ENCODE measurements at regions not wholly inside any gene's neighbourhood (a gene's known extent, or its start where the extent isn't known, plus 50 kb on each side); places are given as distances from the start of the nearest gene placed in this dataset.

DNA sequence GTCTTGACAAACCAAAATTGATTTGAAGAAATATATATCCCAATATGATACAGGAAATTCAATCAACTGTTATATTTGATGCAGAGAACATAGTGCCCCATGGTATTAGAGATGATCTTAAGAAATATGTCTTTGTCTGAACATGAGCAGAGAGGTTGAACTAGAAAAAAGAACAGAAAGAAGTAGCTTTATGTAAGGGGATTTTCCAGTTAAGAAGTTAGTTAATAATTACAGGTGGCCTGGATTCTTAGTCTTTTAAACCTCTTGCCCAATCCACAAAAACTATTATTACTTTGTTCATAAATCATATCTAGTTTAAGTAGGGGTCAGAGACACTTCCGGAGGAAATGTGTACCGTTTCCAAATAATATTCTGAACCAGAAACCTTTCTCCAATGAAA, 1186.7 kb upstream of the EPHA6 start:
- Histone ChIP-seq H3K36me3 (ENCODE audit: insufficient read depth, low read length) (no peaks in the 10 kb centered on the region), H3K9ac (ENCODE audit: low read depth, low read length) (no peak overlapping the region), H3K9me3 (ENCODE audit: insufficient read depth, low read length, severe bottlenecking) (no peaks in the 10 kb centered on the region), H3K4me3 (ENCODE audit: low read depth in 1 of 2, low read length in 2 of 2) (no peak overlapping the region), H4K20me1 (ENCODE audit: insufficient read depth, low read length) (no peaks in the 10 kb centered on the region), H3K79me2 (ENCODE audit: insufficient read depth, low read length) (no peaks in the 10 kb centered on the region), H3K4me2 (ENCODE audit: insufficient read depth, low read length) (no peak overlapping the region), H3K27me3 (ENCODE audit: insufficient read depth, low read length, poor library complexity) (no peaks in the 10 kb centered on the region), H2AFZ (ENCODE audit: low read depth, low read length) (no peak overlapping the region), H3K27ac (ENCODE audit: low read length) (no peak overlapping the region), H3K4me1 (ENCODE audit: insufficient read depth, low read length) (no peaks in the 10 kb centered on the region)
- TF ChIP-seq EZH2 (IDR thresholded peaks at IDR 0.05; ENCODE audit: borderline replicate concordance, low read depth, low read length, severe bottlenecking): no peak
- TF ChIP-seq, protein P1, sequence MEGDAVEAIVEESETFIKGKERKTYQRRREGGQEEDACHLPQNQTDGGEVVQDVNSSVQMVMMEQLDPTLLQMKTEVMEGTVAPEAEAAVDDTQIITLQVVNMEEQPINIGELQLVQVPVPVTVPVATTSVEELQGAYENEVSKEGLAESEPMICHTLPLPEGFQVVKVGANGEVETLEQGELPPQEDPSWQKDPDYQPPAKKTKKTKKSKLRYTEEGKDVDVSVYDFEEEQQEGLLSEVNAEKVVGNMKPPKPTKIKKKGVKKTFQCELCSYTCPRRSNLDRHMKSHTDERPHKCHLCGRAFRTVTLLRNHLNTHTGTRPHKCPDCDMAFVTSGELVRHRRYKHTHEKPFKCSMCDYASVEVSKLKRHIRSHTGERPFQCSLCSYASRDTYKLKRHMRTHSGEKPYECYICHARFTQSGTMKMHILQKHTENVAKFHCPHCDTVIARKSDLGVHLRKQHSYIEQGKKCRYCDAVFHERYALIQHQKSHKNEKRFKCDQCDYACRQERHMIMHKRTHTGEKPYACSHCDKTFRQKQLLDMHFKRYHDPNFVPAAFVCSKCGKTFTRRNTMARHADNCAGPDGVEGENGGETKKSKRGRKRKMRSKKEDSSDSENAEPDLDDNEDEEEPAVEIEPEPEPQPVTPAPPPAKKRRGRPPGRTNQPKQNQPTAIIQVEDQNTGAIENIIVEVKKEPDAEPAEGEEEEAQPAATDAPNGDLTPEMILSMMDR (IDR thresholded peaks at IDR 0.05; ENCODE audit: borderline replicate concordance, extremely low read depth, low read length, poor library complexity, severe bottlenecking): no peak
- no peak for DNase-seq
- ATAC-seq (ENCODE audit: insufficient read depth, low read depth): no peak

DNA sequence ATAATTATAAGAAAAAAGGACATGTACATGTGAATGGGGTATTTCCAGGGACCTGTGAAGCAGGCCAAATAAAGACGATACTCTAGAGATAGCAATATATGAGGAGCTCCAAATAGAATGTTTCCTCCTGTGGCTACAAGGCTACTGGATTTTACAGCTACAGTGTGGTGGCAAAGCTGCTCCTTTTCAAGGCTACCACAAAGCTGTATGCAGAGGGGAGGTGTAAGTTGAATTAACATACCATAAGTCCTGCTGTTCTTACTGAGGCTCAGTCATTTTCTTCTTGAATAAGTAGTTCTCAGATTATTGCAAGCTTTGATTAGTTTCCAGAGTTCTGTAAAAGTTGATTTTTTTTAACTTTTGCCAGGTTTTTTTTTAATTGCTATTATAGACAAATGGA, 1184.6 kb upstream of the EPHA6 start:
- Histone ChIP-seq H4K20me1 (ENCODE audit: insufficient read depth, low read length) (no peaks in the 10 kb centered on the region), H3K27me3 (ENCODE audit: insufficient read depth, low read length, poor library complexity) (no peaks in the 10 kb centered on the region), H3K4me1 (ENCODE audit: insufficient read depth, low read length) (no peaks in the 10 kb centered on the region), H3K36me3 (ENCODE audit: insufficient read depth, low read length) (no peaks in the 10 kb centered on the region), H3K4me3 (ENCODE audit: low read depth in 1 of 2, low read length in 2 of 2) (no peak overlapping the region), H3K27ac (ENCODE audit: low read length) (no peak overlapping the region), H2AFZ (ENCODE audit: low read depth, low read length) (no peak overlapping the region), H3K9me3 (ENCODE audit: insufficient read depth, low read length, severe bottlenecking) (no peaks in the 10 kb centered on the region), H3K4me2 (ENCODE audit: insufficient read depth, low read length) (no peak overlapping the region), H3K9ac (ENCODE audit: low read depth, low read length) (no peak overlapping the region), H3K79me2 (ENCODE audit: insufficient read depth, low read length) (no peaks in the 10 kb centered on the region)
- no peak for ATAC-seq (ENCODE audit: insufficient read depth, low read depth)
- no peak for TF ChIP-seq EZH2 (IDR thresholded peaks at IDR 0.05; ENCODE audit: borderline replicate concordance, low read depth, low read length, severe bottlenecking)
- TF ChIP-seq, protein P1 (IDR thresholded peaks at IDR 0.05; ENCODE audit: borderline replicate concordance, extremely low read depth, low read length, poor library complexity, severe bottlenecking): no peak
- DNase-seq: no peak

DNA sequence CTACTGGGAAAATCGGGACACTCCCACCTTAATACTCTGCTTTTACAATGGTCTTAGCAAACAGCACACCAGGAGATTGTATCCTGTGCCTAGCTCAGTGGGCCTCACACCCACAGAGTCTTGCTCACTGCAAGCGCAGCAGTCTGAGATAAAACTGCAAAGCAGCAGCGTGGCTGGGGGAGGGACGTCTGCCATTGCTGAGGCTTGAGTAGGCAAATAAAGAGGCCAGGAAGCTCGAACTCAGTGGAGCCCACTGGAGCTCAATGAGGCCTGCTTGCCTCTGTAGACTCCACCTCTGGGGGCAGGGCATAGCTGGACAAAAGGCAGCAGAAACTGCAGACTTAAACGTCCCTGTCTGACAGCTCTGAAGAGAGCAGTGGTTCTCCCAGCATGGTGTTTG, 1169.1 kb upstream of the EPHA6 start:
- Histone ChIP-seq H3K4me2 (ENCODE audit: insufficient read depth, low read length) (no peak overlapping the region), H3K9me3 (ENCODE audit: insufficient read depth, low read length, severe bottlenecking) (no peaks in the 10 kb centered on the region), H3K79me2 (ENCODE audit: insufficient read depth, low read length) (no peaks in the 10 kb centered on the region), H3K27ac (ENCODE audit: low read length) (no peak overlapping the region), H3K27me3 (ENCODE audit: insufficient read depth, low read length, poor library complexity) (no peaks in the 10 kb centered on the region), H3K4me3 (ENCODE audit: low read depth in 1 of 2, low read length in 2 of 2) (no peak overlapping the region), H3K9ac (ENCODE audit: low read depth, low read length) (no peak overlapping the region), H3K4me1 (ENCODE audit: insufficient read depth, low read length) (no peaks in the 10 kb centered on the region), H2AFZ (ENCODE audit: low read depth, low read length) (no peak overlapping the region), H4K20me1 (ENCODE audit: insufficient read depth, low read length) (no peaks in the 10 kb centered on the region), H3K36me3 (ENCODE audit: insufficient read depth, low read length) (no peaks in the 10 kb centered on the region)
- DNase-seq (no peak), ATAC-seq (ENCODE audit: insufficient read depth, low read depth) (no peak)
- TF ChIP-seq, protein P1 (IDR thresholded peaks at IDR 0.05; ENCODE audit: borderline replicate concordance, extremely low read depth, low read length, poor library complexity, severe bottlenecking): no peak
- TF ChIP-seq EZH2 (IDR thresholded peaks at IDR 0.05; ENCODE audit: borderline replicate concordance, low read depth, low read length, severe bottlenecking): no peak

All from DND-41 (cell line).